Panc1 (cell line): ENCODE measurements at regions not wholly inside any gene's neighbourhood (a gene's known extent, or its start where the extent isn't known, plus 50 kb on each side); places are given as distances from the start of the nearest gene placed in this dataset.

Source experiments
- ATAC-seq: fragments of 200-7000 bp; cut with Tn5 transposase; 2 replicates; pipeline ENCODE4 v1.9.1; 2020; ENCODE audit warnings: mild to moderate bottlenecking, moderate library complexity
- BruUV-seq: library from RNA; stranded (reverse); fragments of 400-500 nt; replicated peaks from 2 replicates; lab custom pipeline; 2021; lab: Mats Ljungman, UMichigan
- CTCF ChIA-PET: fragments of 300-600 bp; sonication (Branson Sonifier 250); formaldehyde crosslinking; loops from one replicate; lab custom pipeline; 2022; ENCODE audit warnings: antibody characterized with exemption; lab: Charles Lee
- POLR2A ChIA-PET: fragments of 300-600 bp; sonication (Branson Sonifier 250); formaldehyde crosslinking; loops from one replicate; lab custom pipeline; 2022; ENCODE audit warnings: antibody characterized with exemption; lab: Charles Lee
- DNase-seq: peaks from one replicate; pipeline ENCODE4 v3.0.0-alpha.2; 2010; ENCODE audit warnings: low read depth, low spot score
- H3K27ac ChIP-seq: 2 replicates; pipeline ENCODE4 v1.5.1; 2011; ENCODE audit warnings: mild to moderate bottlenecking, low read length, inconsistent platforms
- H3K27me3 ChIP-seq: fragments of 200-500 bp; sonication (Bioruptor generic); 2 replicates; pipeline ENCODE4 v1.6.0; 2014; ENCODE audit warnings: low read length, inconsistent platforms; ENCODE audit not compliant: control insufficient read depth, insufficient read depth
- H3K36me3 ChIP-seq: fragments of 200-500 bp; sonication (Bioruptor generic); 2 replicates; pipeline ENCODE4 v1.5.1; 2014; ENCODE audit warnings: inconsistent platforms, mild to moderate bottlenecking, low read length, moderate library complexity; ENCODE audit not compliant: control insufficient read depth, insufficient read depth
- H3K4me1 ChIP-seq: 2 replicates; pipeline ENCODE4 v1.5.1; 2011; ENCODE audit warnings: inconsistent platforms, mild to moderate bottlenecking, low read length, moderate library complexity; ENCODE audit not compliant: control insufficient read depth, insufficient read depth
- H3K4me3 ChIP-seq, 2 experiments: 2 replicates each; pipeline ENCODE4 v1.5.1; 2011 to 2012; ENCODE audit warnings: low read depth in 2 of 2, low read length in 2 of 2, mild to moderate bottlenecking in 2 of 2, inconsistent platforms in 1 of 2, moderate library complexity in 1 of 2
- H3K9me3 ChIP-seq: fragments of 200-500 bp; sonication (Bioruptor generic); 2 replicates; pipeline ENCODE4 v1.5.1; 2014; ENCODE audit warnings: low read depth, mild to moderate bottlenecking, inconsistent platforms, low read length, moderate library complexity; ENCODE audit not compliant: control insufficient read depth, insufficient read depth
- CTCF ChIP-seq: fragments of 450-650 bp; IDR thresholded peaks from 2 replicates; pipeline ENCODE4 v1.5.1; 2017; ENCODE audit warnings: mild to moderate bottlenecking
- POLR2AphosphoS5 ChIP-seq: IDR thresholded peaks from 2 replicates; pipeline ENCODE4 v1.6.1; 2012; ENCODE audit warnings: mild to moderate bottlenecking, low read depth, low read length, moderate library complexity
- REST ChIP-seq, 2 experiments: IDR thresholded peaks; 2 replicates each; pipeline ENCODE4 v1.6.1; 2011 to 2012; ENCODE audit warnings: low read depth in 2 of 2, control low read depth in 1 of 2, low read length in 1 of 2, mild to moderate bottlenecking in 1 of 2, moderate library complexity in 1 of 2; ENCODE audit not compliant: insufficient read depth in 1 of 2
- SIN3A ChIP-seq: IDR thresholded peaks from 2 replicates; pipeline ENCODE4 v1.6.1; 2012; ENCODE audit warnings: low read depth, mild to moderate bottlenecking, low read length, moderate library complexity, borderline replicate concordance; ENCODE audit not compliant: insufficient read depth
- TCF7L2 ChIP-seq: IDR thresholded peaks from 2 replicates; pipeline ENCODE4 v1.6.1; 2011; ENCODE audit warnings: mild to moderate bottlenecking, low read depth, low read length, inconsistent platforms
- in situ Hi-C: cut with HindIII; loops from 2 replicates; pipeline ENCODE4 v1.10.0; 2016; ENCODE audit warnings: low sequenced_read_pairs, low pct_unique_long_range_greater_than_20kb
- intact Hi-C: fragments of 100-400 bp; cut with micrococcal nuclease; formaldehyde crosslinking; loops from one replicate; pipeline ENCODE4 v1.10.0; 2022; ENCODE audit not compliant: unreplicated experiment

GRCh38 chr1:62953633-62954032 lies 169.7 kb downstream of the ATG4C start:
- intact Hi-C loops, result no loop called here
- CTCF ChIA-PET, result no interaction called here

GRCh38 chr1:62954758-62955157 lies 170.8 kb downstream of the ATG4C start:
- CTCF ChIA-PET, result no interaction called here
- intact Hi-C loops (no loop called here), in situ Hi-C loops (no loop called here)
- ATAC-seq (no peak), DNase-seq (no peak)
- H3K27ac ChIP-seq, result no peak overlapping the region
- no peak overlapping the region for H3K4me3 ChIP-seq
- H3K4me1 ChIP-seq, result no peaks in the 10 kb centered on the region
- no TSS peak for BruUV-seq
- TF ChIP-seq CTCF (no peak), TCF7L2 (no peak), SIN3A (no peak), POLR2AphosphoS5 (no peak), REST (IDR thresholded peaks at IDR 0.05; ENCODE audit: insufficient read depth in 1 of 2, low read depth in 2 of 2, low read length in 1 of 2) (no peak)
- H3K36me3 ChIP-seq, result no peaks in the 10 kb centered on the region
- peaks cover 41% of the 10 kb centered on the region for H3K27me3 ChIP-seq
- POLR2A ChIA-PET, result no interaction called here
- no peaks in the 10 kb centered on the region for H3K9me3 ChIP-seq

More at GRCh38 chr1:62953633-62954032, 169.7 kb downstream of the ATG4C start:
- in situ Hi-C loops, result no loop called here
- H3K36me3 ChIP-seq, result no peaks in the 10 kb centered on the region
- TF ChIP-seq SIN3A (no peak), POLR2AphosphoS5 (no peak), TCF7L2 (no peak), REST (IDR thresholded peaks at IDR 0.05; ENCODE audit: insufficient read depth in 1 of 2, low read depth in 2 of 2, low read length in 1 of 2) (no peak), CTCF (no peak)
- H3K27ac ChIP-seq, result no peak overlapping the region
- no peaks in the 10 kb centered on the region for H3K9me3 ChIP-seq
- POLR2A ChIA-PET, result no interaction called here
- H3K4me1 ChIP-seq, result no peaks in the 10 kb centered on the region
- no peak overlapping the region for H3K4me3 ChIP-seq
- no TSS peak for BruUV-seq
- ATAC-seq, result no peak
- H3K27me3 ChIP-seq, result peaks cover 41% of the 10 kb centered on the region
- DNase-seq, result no peak
